NCI-H1105 (cell line): ENCODE measurements at regions not wholly inside any gene's neighbourhood (a gene's known extent, or its start where the extent isn't known, plus 50 kb on each side); places are given as distances from the start of the nearest gene placed in this dataset.

ENCODE experiments used
- DNase-seq: peaks from one replicate; lab custom pipeline; 2025; lab: John Stamatoyannopoulos, UW

GRCh38 chr9:78601957-78602565 lies 305.1 kb downstream of the PSAT1 start:
- DNase-seq = peak; percentile 65

- DNase-seq = no peak
Observed at GRCh38 chr9:78605041-78606000, 308.4 kb downstream of the PSAT1 start.

GRCh38 chr9:78606001-78606379 lies 309.1 kb downstream of the PSAT1 start:
- DNase-seq = peak; percentile 6

- DNase-seq = no peak
Observed at GRCh38 chr9:78607853-78608252, 310.9 kb downstream of the PSAT1 start.

- DNase-seq = peak; percentile 19
Observed at GRCh38 chr9:78609450-78609849, 312.5 kb downstream of the PSAT1 start.

GRCh38 chr9:78612091-78612490 lies 315.2 kb downstream of the PSAT1 start:
- DNase-seq = no peak

- no peak for DNase-seq
Observed at GRCh38 chr9:78613006-78613405, 316.1 kb downstream of the PSAT1 start.

- DNase-seq = no peak
Observed at GRCh38 chr9:78614892-78615291, 318.0 kb downstream of the PSAT1 start.

GRCh38 chr9:78615372-78615771 lies 318.4 kb downstream of the PSAT1 start:
- DNase-seq = no peak

GRCh38 chr9:78618735-78619134 lies 321.8 kb downstream of the PSAT1 start:
- no peak for DNase-seq

GRCh38 chr9:78620303-78620702 lies 323.4 kb downstream of the PSAT1 start:
- no peak for DNase-seq

- no peak for DNase-seq
Observed at GRCh38 chr9:78620764-78621163, 323.8 kb downstream of the PSAT1 start.

- DNase-seq = no peak
Observed at GRCh38 chr9:78622126-78622525, 325.2 kb downstream of the PSAT1 start.

GRCh38 chr9:78626971-78627370 lies 330.0 kb downstream of the PSAT1 start:
- no peak for DNase-seq

GRCh38 chr9:78630966-78631365 lies 334.0 kb downstream of the PSAT1 start:
- no peak for DNase-seq

GRCh38 chr9:78640728-78641127 lies 343.8 kb downstream of the PSAT1 start:
- DNase-seq = no peak

GRCh38 chr9:78644359-78644758 lies 347.4 kb downstream of the PSAT1 start:
- DNase-seq = no peak

- no peak for DNase-seq
Observed at GRCh38 chr9:78654324-78654723, 357.4 kb downstream of the PSAT1 start.

- no peak for DNase-seq
Observed at GRCh38 chr9:78663369-78663768, 366.4 kb downstream of the PSAT1 start.

- DNase-seq = no peak
Observed at GRCh38 chr9:78664370-78664769, 367.4 kb downstream of the PSAT1 start.

- no peak for DNase-seq
Observed at GRCh38 chr9:78666818-78667414, 370.0 kb downstream of the PSAT1 start.

GRCh38 chr9:78668148-78668832 lies 371.4 kb downstream of the PSAT1 start:
- no peak for DNase-seq
